ENCODE measurements at regions not wholly inside any gene's neighbourhood (a gene's known extent, or its start where the extent isn't known, plus 50 kb on each side); places are given as distances from the start of the nearest gene placed in this dataset.

GRCh38 chrX:149151805-149152757 is 353.0 kb downstream of the IDS start:
- intact Hi-C loops (cut with DNase I; ENCODE audit: low total_unique reads), result no loop called here
- TF ChIP-seq, protein P1, sequence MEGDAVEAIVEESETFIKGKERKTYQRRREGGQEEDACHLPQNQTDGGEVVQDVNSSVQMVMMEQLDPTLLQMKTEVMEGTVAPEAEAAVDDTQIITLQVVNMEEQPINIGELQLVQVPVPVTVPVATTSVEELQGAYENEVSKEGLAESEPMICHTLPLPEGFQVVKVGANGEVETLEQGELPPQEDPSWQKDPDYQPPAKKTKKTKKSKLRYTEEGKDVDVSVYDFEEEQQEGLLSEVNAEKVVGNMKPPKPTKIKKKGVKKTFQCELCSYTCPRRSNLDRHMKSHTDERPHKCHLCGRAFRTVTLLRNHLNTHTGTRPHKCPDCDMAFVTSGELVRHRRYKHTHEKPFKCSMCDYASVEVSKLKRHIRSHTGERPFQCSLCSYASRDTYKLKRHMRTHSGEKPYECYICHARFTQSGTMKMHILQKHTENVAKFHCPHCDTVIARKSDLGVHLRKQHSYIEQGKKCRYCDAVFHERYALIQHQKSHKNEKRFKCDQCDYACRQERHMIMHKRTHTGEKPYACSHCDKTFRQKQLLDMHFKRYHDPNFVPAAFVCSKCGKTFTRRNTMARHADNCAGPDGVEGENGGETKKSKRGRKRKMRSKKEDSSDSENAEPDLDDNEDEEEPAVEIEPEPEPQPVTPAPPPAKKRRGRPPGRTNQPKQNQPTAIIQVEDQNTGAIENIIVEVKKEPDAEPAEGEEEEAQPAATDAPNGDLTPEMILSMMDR (IDR thresholded peaks at IDR 0.05), result no peak
- TF ChIP-seq POLR2A (IDR thresholded peaks at IDR 0.05), result no peak
- 51 to 56% methylated on average over 3 of the region's 3 CpGs for WGBS, 2 donors
- no peak overlapping the region for H3K4me3 ChIP-seq (ENCODE audit: low read depth, poor library complexity, severe bottlenecking)
- no peak for DNase-seq (ENCODE audit: low spot score in 2 of 2)

DNA sequence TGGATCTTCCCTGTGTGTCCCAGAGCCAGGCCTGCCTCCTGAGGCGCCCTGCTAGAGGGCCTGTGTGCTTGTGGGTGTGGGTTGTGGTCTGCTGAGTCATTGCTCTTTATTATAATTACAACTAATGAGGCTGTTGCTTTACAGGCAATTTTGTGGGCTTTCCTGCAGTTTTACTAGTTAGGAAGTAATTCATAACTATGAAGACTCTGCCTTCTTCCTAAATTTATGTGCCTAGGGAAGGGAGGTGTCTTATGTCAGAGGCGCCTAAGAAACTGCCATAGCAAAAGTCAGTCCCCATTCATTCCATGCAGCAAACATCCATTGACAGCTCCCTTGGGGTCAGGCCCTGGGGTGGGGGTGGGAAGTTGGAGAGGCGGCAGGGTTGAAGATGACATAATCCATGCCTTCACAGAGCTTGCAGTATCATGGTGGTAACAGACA is 359.2 kb downstream of the IDS start:
- WGBS, 2 donors, result 55 to 56% methylated on average over 3 of the region's 3 CpGs
- intact Hi-C loops (cut with DNase I; ENCODE audit: low total_unique reads), result no loop called here

GRCh38 chrX:149131774-149132173 is 373.3 kb downstream of the IDS start:
- 82 to 94% methylated on average over 3 of the region's 3 CpGs for WGBS, 2 donors
- intact Hi-C loops (cut with DNase I; ENCODE audit: low total_unique reads), result no loop called here
- no peak overlapping the region for H3K4me3 ChIP-seq (ENCODE audit: low read depth, poor library complexity, severe bottlenecking)

More for the DNA sequence above, 359.2 kb downstream of the IDS start:
- no peak overlapping the region for H3K4me3 ChIP-seq (ENCODE audit: low read depth, poor library complexity, severe bottlenecking)
- TF ChIP-seq POLR2A (IDR thresholded peaks at IDR 0.05), result no peak
- TF ChIP-seq, protein P1 (IDR thresholded peaks at IDR 0.05), result no peak
- no peak for DNase-seq (ENCODE audit: low spot score in 2 of 2)

GRCh38 chrX:149129767-149130166 is 375.3 kb downstream of the IDS start:
- no peak for TF ChIP-seq POLR2A (IDR thresholded peaks at IDR 0.05)
- TF ChIP-seq, protein P1 (IDR thresholded peaks at IDR 0.05), result no peak
- DNase-seq (ENCODE audit: low spot score in 2 of 2), result no peak
- no peak overlapping the region for H3K4me3 ChIP-seq (ENCODE audit: low read depth, poor library complexity, severe bottlenecking)
- intact Hi-C loops (cut with DNase I; ENCODE audit: low total_unique reads), result no loop called here
- WGBS, 2 donors, result 47 to 50% methylated on average over 5 of the region's 5 CpGs

More at GRCh38 chrX:149131774-149132173, 373.3 kb downstream of the IDS start:
- DNase-seq (ENCODE audit: low spot score in 2 of 2), result no peak
- TF ChIP-seq POLR2A (IDR thresholded peaks at IDR 0.05), result no peak
- TF ChIP-seq, protein P1 (IDR thresholded peaks at IDR 0.05), result no peak

DNA sequence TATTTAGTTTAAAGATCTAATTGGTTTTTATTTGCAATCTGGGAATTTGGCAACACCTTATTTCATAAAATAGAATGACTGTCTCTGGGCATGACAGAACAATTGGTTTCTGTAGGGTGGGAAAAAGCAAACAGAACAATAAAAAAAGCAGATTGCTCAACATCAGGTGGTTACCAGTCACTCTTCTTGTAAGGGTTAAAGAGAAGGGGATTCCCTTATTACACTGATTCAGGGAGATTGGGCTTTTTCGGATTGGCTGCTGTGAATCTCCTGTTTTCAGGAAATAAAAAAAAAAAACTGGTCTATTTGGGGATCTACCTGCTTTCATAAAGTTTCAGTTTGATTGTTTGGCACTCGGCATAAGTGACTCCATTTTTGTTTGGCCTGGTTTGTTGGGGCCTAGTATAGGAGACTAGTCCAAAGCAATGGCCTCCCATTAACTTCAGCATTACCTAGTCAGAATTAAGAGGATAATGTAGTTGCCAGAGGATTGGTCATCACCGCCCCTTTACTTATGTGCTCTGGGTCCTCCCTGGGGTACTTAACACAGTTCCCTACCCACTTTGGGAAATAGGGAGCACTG is 380.5 kb downstream of the IDS start:
- no peak overlapping the region for H3K4me3 ChIP-seq (ENCODE audit: low read depth, poor library complexity, severe bottlenecking)
- DNase-seq (ENCODE audit: low spot score in 2 of 2), result no peak
- TF ChIP-seq, protein P1 (IDR thresholded peaks at IDR 0.05), result no peak
- TF ChIP-seq POLR2A (IDR thresholded peaks at IDR 0.05), result no peak
- intact Hi-C loops (cut with DNase I; ENCODE audit: low total_unique reads), result no loop called here
- WGBS, 2 donors, result 71 to 86% methylated on average over 3 of the region's 3 CpGs
